ENCODE measurements at regions not wholly inside any gene's neighbourhood (a gene's known extent, or its start where the extent isn't known, plus 50 kb on each side); places are given as distances from the start of the nearest gene placed in this dataset.

DNA sequence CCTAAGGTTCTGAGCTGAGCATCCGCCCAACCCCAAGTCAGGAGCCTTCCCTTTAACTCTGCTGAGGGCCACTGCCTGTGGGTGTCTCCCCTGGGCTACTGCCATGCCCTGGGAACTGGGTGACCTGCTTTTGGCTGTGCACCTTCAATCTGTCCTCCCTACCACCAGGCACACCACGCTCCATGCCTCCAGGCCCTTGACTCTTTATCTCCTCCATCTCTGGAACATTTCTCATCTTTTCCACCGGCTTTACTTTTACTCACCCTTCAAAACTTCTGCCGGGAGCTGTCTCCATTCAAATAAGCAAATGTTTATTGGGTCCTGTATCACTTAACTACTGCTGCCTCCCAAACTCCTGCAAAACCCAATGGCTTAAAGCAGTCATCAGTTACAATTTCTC lies 83.3 kb upstream of the NHSL1 start (continued):
- TF ChIP-seq, protein P1, sequence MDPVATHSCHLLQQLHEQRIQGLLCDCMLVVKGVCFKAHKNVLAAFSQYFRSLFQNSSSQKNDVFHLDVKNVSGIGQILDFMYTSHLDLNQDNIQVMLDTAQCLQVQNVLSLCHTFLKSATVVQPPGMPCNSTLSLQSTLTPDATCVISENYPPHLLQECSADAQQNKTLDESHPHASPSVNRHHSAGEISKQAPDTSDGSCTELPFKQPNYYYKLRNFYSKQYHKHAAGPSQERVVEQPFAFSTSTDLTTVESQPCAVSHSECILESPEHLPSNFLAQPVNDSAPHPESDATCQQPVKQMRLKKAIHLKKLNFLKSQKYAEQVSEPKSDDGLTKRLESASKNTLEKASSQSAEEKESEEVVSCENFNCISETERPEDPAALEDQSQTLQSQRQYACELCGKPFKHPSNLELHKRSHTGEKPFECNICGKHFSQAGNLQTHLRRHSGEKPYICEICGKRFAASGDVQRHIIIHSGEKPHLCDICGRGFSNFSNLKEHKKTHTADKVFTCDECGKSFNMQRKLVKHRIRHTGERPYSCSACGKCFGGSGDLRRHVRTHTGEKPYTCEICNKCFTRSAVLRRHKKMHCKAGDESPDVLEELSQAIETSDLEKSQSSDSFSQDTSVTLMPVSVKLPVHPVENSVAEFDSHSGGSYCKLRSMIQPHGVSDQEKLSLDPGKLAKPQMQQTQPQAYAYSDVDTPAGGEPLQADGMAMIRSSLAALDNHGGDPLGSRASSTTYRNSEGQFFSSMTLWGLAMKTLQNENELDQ (tag by site-specific recombination; IDR thresholded peaks at IDR 0.05; ENCODE audit: low read depth) = no peak

- Histone ChIP-seq H3K9me3 (ENCODE audit: control insufficient read depth, insufficient read depth, low read depth, low read length) (no peaks in the 10 kb centered on the region), H3K36me3 (ENCODE audit: control insufficient read depth in 2 of 2, insufficient read depth in 1 of 2, low read length in 2 of 2) (no peaks in the 10 kb centered on the region), H3K4me3 (ENCODE audit: low read depth, low read length) (no peak overlapping the region), H3K27ac (ENCODE audit: extremely low read depth, low read depth, low read length) (no peak overlapping the region), H3K4me1 (ENCODE audit: control insufficient read depth, insufficient read depth, low read length) (peaks cover 5% of the 10 kb centered on the region)
- ChIA-PET CTCF (interaction anchor here (0.8 to 6.2 kb wide), 6 partner anchors 16 to 183 kb away, joined by 3 to 157 read pairs (median 5); no protein-coding TSS in a partner anchor), POLR2A (no interaction called here)
- TF ChIP-seq ZNF138 (tag by site-specific recombination; IDR thresholded peaks at IDR 0.05; ENCODE audit: borderline replicate concordance) (no peak), MZF1 (tag by site-specific recombination; IDR thresholded peaks at IDR 0.05; ENCODE audit: borderline replicate concordance) (no peak), GLIS1 (tag by site-specific recombination; IDR thresholded peaks at IDR 0.05) (no peak), ZNF132 (tag by site-specific recombination; IDR thresholded peaks at IDR 0.05; ENCODE audit: borderline replicate concordance) (no peak), ZNF473 (tag by site-specific recombination; IDR thresholded peaks at IDR 0.05) (no peak), ZNF707 (tag by site-specific recombination; IDR thresholded peaks at IDR 0.05) (no peak), ZNF76 (tag by site-specific recombination; IDR thresholded peaks at IDR 0.05; ENCODE audit: borderline replicate concordance, low read depth) (no peak), ZNF394 (tag by site-specific recombination; IDR thresholded peaks at IDR 0.05; ENCODE audit: borderline replicate concordance) (no peak), KLF8 (tag by site-specific recombination; IDR thresholded peaks at IDR 0.05) (no peak), GLIS2 (tag by site-specific recombination; IDR thresholded peaks at IDR 0.05) (no peak), ZNF488 (tag by site-specific recombination; IDR thresholded peaks at IDR 0.05) (no peak), ZNF768 (tag by site-specific recombination; IDR thresholded peaks at IDR 0.05) (no peak), SETDB1 (IDR thresholded peaks at IDR 0.05; ENCODE audit: insufficient read length, low read length) (no peak), HOXA7 (CRISPR knock-in tag; IDR thresholded peaks at IDR 0.05; ENCODE audit: borderline replicate concordance) (no peak)
- TF ChIP-seq, protein P2, sequence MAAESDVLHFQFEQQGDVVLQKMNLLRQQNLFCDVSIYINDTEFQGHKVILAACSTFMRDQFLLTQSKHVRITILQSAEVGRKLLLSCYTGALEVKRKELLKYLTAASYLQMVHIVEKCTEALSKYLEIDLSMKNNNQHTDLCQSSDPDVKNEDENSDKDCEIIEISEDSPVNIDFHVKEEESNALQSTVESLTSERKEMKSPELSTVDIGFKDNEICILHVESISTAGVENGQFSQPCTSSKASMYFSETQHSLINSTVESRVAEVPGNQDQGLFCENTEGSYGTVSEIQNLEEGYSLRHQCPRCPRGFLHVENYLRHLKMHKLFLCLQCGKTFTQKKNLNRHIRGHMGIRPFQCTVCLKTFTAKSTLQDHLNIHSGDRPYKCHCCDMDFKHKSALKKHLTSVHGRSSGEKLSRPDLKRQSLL (tag by site-specific recombination; IDR thresholded peaks at IDR 0.05) = no peak
These were observed 87.3 kb upstream of the NHSL1 start for GRCh38 chr6:138586638-138587037.

GRCh38 chr6:138588805-138589434 lies 89.6 kb upstream of the NHSL1 start:
- CTCF ChIA-PET = interaction anchor here (0.6 to 6.2 kb wide), 40 partner anchors 9 to 768 kb away, joined by 3 to 157 read pairs (median 4); no protein-coding TSS in a partner anchor
- no peak overlapping the region for H3K27ac ChIP-seq (ENCODE audit: extremely low read depth, low read depth, low read length)
- POLR2A ChIA-PET = interaction anchor here (1.5 kb wide), 1 partner anchor 16 kb away, joined by 3 read pairs; no protein-coding TSS in a partner anchor
- H3K9me3 ChIP-seq (ENCODE audit: control insufficient read depth, insufficient read depth, low read depth, low read length) = no peaks in the 10 kb centered on the region
- no peaks in the 10 kb centered on the region for H3K36me3 ChIP-seq (ENCODE audit: control insufficient read depth in 2 of 2, insufficient read depth in 1 of 2, low read length in 2 of 2)
- peaks cover 19% of the 10 kb centered on the region for H3K4me1 ChIP-seq (ENCODE audit: control insufficient read depth, insufficient read depth, low read length)
- H3K4me3 ChIP-seq (ENCODE audit: low read depth, low read length) = no peak overlapping the region
- no peak for TF ChIP-seq ZFP37 (tag by site-specific recombination; IDR thresholded peaks at IDR 0.05)
- no peak for TF ChIP-seq ZNF426 (tag by site-specific recombination; IDR thresholded peaks at IDR 0.05)
- TF ChIP-seq ZNF184 (tag by site-specific recombination; IDR thresholded peaks at IDR 0.05) = 0 out of 2 replicates have a peak, but pooled peaks have one; percentile 17
- TF ChIP-seq, protein P3, sequence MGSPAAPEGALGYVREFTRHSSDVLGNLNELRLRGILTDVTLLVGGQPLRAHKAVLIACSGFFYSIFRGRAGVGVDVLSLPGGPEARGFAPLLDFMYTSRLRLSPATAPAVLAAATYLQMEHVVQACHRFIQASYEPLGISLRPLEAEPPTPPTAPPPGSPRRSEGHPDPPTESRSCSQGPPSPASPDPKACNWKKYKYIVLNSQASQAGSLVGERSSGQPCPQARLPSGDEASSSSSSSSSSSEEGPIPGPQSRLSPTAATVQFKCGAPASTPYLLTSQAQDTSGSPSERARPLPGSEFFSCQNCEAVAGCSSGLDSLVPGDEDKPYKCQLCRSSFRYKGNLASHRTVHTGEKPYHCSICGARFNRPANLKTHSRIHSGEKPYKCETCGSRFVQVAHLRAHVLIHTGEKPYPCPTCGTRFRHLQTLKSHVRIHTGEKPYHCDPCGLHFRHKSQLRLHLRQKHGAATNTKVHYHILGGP (tag by site-specific recombination; IDR thresholded peaks at IDR 0.05) = no peak
- TF ChIP-seq ZNF654 (tag by site-specific recombination; IDR thresholded peaks at IDR 0.05; ENCODE audit: low read depth) = peak; percentile 94
- no peak for TF ChIP-seq SP2 (tag by site-specific recombination; IDR thresholded peaks at IDR 0.05)
- TF ChIP-seq SCRT1 (tag by site-specific recombination; IDR thresholded peaks at IDR 0.05; ENCODE audit: borderline replicate concordance) = no peak
- TF ChIP-seq ZNF623 (tag by site-specific recombination; IDR thresholded peaks at IDR 0.05) = no peak
- TF ChIP-seq ZNF221 (tag by site-specific recombination; IDR thresholded peaks at IDR 0.05; ENCODE audit: borderline replicate concordance) = no peak
- TF ChIP-seq KLF9 (tag by site-specific recombination; IDR thresholded peaks at IDR 0.05; ENCODE audit: low read depth) = peak; percentile 50; the same call in 1 of the 2 replicates
- no peak for TF ChIP-seq RBAK (tag by site-specific recombination; IDR thresholded peaks at IDR 0.05)
- no peak for TF ChIP-seq ZNF155 (tag by site-specific recombination; IDR thresholded peaks at IDR 0.05)
- peak; percentile 82 for TF ChIP-seq ZFHX2 (tag by site-specific recombination; conservative IDR thresholded peaks at IDR 0.05)

Data from HEK293 (cell line).